ENCODE measurements at regions not wholly inside any gene's neighbourhood (a gene's known extent, or its start where the extent isn't known, plus 50 kb on each side); places are given as distances from the start of the nearest gene placed in this dataset.

- no peaks in the 10 kb centered on the region for H3K36me3 Mint-ChIP-seq (ENCODE audit: unreplicated experiment)
- H3K4me1 Mint-ChIP-seq (ENCODE audit: unreplicated experiment) = no peaks in the 10 kb centered on the region
- H3K9me3 Mint-ChIP-seq (ENCODE audit: unreplicated experiment) = no peaks in the 10 kb centered on the region
- peaks cover 47% of the 10 kb centered on the region for H3K27me3 Mint-ChIP-seq (ENCODE audit: unreplicated experiment)
- H3K27ac Mint-ChIP-seq (ENCODE audit: unreplicated experiment) = no peak overlapping the region
- TF ChIP-seq CTCF (IDR thresholded peaks at IDR 0.05) = no peak
- no peak for DNase-seq (ENCODE audit: extremely low spot score, unreplicated experiment)
- no peak overlapping the region for H3K4me3 Mint-ChIP-seq (ENCODE audit: unreplicated experiment)
These were observed 313.0 kb upstream of the RIOK2 start for GRCh38 chr5:97496037-97496436.

- Mint-ChIP-seq H3K36me3 (ENCODE audit: unreplicated experiment) (no peaks in the 10 kb centered on the region), H3K27ac (ENCODE audit: unreplicated experiment) (no peak overlapping the region), H3K27me3 (ENCODE audit: unreplicated experiment) (peaks cover 43% of the 10 kb centered on the region), H3K9me3 (ENCODE audit: unreplicated experiment) (no peaks in the 10 kb centered on the region), H3K4me3 (ENCODE audit: unreplicated experiment) (no peak overlapping the region), H3K4me1 (ENCODE audit: unreplicated experiment) (no peaks in the 10 kb centered on the region)
- DNase-seq (ENCODE audit: extremely low spot score, unreplicated experiment) = no peak
- no peak for TF ChIP-seq CTCF (IDR thresholded peaks at IDR 0.05)
These were observed 315.6 kb upstream of the RIOK2 start for GRCh38 chr5:97498657-97499056.

- H3K27ac Mint-ChIP-seq (ENCODE audit: unreplicated experiment) = no peak overlapping the region
- peaks cover 36% of the 10 kb centered on the region for H3K27me3 Mint-ChIP-seq (ENCODE audit: unreplicated experiment)
- H3K4me1 Mint-ChIP-seq (ENCODE audit: unreplicated experiment) = no peaks in the 10 kb centered on the region
- no peak overlapping the region for H3K4me3 Mint-ChIP-seq (ENCODE audit: unreplicated experiment)
- no peak for DNase-seq (ENCODE audit: extremely low spot score, unreplicated experiment)
- TF ChIP-seq CTCF (IDR thresholded peaks at IDR 0.05) = no peak
- no peaks in the 10 kb centered on the region for H3K9me3 Mint-ChIP-seq (ENCODE audit: unreplicated experiment)
- H3K36me3 Mint-ChIP-seq (ENCODE audit: unreplicated experiment) = no peaks in the 10 kb centered on the region
These were observed 316.6 kb upstream of the RIOK2 start for GRCh38 chr5:97499605-97500004.

- Mint-ChIP-seq H3K27me3 (ENCODE audit: unreplicated experiment) (peaks cover 22% of the 10 kb centered on the region), H3K27ac (ENCODE audit: unreplicated experiment) (no peak overlapping the region), H3K4me1 (ENCODE audit: unreplicated experiment) (no peaks in the 10 kb centered on the region), H3K36me3 (ENCODE audit: unreplicated experiment) (no peaks in the 10 kb centered on the region), H3K9me3 (ENCODE audit: unreplicated experiment) (no peaks in the 10 kb centered on the region), H3K4me3 (ENCODE audit: unreplicated experiment) (no peak overlapping the region)
- no peak for DNase-seq (ENCODE audit: extremely low spot score, unreplicated experiment)
- no peak for TF ChIP-seq CTCF (IDR thresholded peaks at IDR 0.05)
These were observed 318.4 kb upstream of the RIOK2 start for GRCh38 chr5:97501286-97501964.

GRCh38 chr5:97501965-97502305 lies 318.9 kb upstream of the RIOK2 start:
- Mint-ChIP-seq H3K36me3 (ENCODE audit: unreplicated experiment) (no peaks in the 10 kb centered on the region), H3K27me3 (ENCODE audit: unreplicated experiment) (peaks cover 22% of the 10 kb centered on the region), H3K4me1 (ENCODE audit: unreplicated experiment) (no peaks in the 10 kb centered on the region), H3K4me3 (ENCODE audit: unreplicated experiment) (no peak overlapping the region), H3K9me3 (ENCODE audit: unreplicated experiment) (peaks cover 5% of the 10 kb centered on the region), H3K27ac (ENCODE audit: unreplicated experiment) (no peak overlapping the region)
- no peak for TF ChIP-seq CTCF (IDR thresholded peaks at IDR 0.05)
- no peak for DNase-seq (ENCODE audit: extremely low spot score, unreplicated experiment)

Measured in osteocyte (in vitro differentiated cells).